Activated CD4-positive, alpha-beta T cell treated with anti-CD3 and anti-CD28 coated beads, Interleukin-2, Interleukin-6, amounts not matched to agents 100 ng/mL and 50 ng/mL, durations not matched to agents 16 hours and 8 hours (primary cell): ENCODE measurements at regions not wholly inside any gene's neighbourhood (a gene's known extent, or its start where the extent isn't known, plus 50 kb on each side); places are given as distances from the start of the nearest gene placed in this dataset.
A peak's percentile ranks its signal among the peaks of the same experiment; 100 is the strongest.

Source experiments
- DNase-seq: peaks from one replicate; pipeline ENCODE4 v3.0.0-alpha.2; 2020

DNA sequence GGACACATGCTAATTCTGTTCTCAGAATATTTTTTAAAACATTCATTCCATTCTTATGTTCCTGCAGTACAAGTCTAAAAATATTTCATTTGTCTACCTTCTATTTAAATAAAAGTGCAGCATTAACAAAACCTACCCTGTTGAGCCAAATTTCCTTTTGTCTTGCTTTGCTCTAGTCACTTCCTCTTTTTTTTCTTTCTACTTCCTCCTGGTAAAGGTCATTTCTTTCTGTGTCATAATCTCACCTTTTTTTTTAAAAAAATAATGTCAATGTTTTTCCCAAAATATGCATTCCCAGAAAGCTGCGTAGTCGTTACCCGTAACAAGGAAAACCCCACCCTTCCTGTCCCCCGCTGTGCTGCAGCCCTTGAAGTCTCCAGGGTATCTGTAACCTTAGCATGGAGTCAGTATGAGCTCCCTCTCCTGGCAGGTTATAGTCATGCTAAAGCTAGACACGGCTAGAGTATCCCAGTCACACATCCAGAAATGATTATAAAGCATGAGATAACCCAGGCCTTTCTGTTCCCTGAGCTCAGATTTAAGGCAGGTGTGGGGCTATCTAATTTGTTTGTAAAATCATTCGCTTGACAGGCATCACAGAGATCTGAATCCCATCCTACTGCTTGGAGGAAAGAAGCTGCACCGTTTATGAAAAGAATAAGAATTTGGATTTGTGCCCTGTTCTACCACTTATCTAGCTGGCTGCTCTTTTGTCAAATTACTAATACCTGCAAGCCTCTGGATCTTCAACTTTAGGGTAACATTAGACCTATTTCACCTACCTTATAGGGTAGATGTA lies 51.1 kb upstream of the EED start:
- DNase-seq: peak; percentile 88

DNA sequence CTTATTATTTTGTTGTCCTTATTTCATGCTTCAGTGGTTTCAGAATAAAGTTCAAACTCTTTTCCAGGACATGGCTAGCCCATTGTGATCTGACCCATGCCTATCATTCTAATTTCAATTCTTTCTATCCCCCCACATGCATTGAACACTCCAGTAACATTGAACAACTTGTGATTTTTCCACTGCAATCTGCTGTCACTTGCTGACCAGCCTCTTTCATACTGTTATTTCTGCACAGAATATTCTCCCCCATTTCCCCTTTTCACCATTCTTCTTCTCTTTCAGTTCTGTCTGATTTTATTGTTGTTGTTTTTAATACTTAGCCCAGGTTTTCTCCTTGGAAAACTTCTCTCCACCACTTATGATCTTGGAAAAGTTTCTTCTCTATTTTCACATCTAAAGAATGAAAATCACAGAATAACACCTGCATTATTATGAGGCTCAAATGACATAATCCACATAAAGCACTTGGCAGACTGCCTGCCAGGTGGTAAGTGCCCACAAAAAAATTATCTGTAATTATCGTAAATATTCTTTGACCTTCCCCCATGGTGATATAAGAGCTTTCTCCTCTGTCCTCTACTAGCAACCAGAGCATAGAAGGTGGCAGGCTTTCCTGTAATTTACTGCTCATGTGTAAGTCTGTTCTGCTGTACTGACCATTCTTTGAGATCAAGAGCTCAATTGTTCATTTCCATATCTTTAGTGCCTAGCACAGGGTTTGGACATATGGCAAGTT lies 51.9 kb upstream of the EED start:
- DNase-seq: no peak

DNA sequence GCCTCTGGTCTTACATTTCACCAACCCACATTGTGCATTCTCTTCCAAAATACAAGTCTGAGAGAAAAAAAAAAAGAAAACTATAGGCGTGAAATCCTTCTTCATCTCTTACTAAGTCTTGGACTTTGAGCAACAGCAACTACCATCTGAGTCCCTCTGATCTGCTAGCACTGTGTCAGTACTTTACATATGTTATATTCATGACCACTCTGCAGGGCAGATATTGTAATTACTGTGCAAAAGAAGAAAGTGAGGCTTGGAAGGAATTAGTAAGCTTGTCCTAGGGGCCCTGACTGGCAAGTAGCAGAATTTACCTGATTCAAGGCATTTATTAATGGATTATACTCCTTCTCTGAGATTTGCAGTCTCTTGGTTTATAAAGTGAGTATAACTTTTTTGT lies 52.7 kb upstream of the EED start:
- DNase-seq: no peak

DNA sequence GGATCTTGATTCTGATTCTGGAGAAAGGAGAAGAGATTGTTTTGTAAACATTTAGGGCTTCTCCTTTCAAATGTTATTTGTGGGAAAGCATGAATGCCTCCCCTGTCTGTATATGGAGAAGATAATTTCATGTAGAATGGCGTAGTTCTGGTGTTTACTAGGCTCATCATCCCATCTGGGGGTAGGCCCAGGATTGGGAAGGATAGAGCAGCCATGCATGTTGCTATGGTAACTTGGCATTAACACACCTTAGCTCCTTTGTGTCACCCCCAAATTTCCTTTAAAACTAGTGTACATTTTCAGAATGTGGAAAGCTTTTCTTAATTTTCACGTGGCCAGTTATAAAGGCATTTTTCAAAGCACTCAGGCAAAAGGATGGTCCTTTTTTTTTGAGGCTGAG lies 57.5 kb upstream of the EED start:
- DNase-seq: no peak

DNA sequence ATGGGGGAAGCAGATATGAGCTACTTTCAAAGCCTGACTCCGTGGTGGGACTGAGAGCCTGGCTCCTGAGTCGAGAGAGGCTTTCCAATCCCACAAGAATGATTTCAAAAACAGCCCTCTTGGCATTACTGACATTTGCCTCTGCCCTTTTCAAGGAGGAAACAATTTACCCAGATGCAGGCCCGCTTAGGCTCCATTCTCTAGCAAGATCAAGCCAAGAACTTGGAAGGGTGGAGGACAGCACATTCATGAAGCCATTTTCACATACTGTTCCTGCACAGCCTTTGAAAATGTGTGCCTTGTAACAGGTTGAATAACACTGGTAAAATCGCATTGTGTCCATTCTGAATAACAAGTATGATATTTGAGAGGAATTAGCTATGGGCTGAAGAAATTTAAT lies 58.2 kb upstream of the EED start:
- no peak for DNase-seq

DNA sequence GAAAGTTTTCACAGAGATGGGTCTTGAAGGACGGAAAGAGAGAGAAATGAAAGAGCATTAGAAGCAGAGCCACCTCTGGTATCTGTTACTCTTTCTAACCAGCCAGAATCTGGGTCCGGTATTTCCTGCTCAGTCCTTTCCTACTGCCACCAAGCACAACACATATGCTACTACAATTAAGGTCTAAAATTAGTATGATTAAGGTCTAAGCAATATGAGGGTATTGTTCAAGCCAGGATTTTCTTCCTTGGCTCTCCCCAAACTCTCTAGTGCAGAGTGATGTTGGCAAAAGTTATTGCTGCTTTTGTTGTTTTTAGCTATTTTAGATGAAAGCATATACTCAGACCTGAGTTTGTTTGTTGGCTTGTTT lies 59.2 kb upstream of the EED start:
- no peak for DNase-seq

DNA sequence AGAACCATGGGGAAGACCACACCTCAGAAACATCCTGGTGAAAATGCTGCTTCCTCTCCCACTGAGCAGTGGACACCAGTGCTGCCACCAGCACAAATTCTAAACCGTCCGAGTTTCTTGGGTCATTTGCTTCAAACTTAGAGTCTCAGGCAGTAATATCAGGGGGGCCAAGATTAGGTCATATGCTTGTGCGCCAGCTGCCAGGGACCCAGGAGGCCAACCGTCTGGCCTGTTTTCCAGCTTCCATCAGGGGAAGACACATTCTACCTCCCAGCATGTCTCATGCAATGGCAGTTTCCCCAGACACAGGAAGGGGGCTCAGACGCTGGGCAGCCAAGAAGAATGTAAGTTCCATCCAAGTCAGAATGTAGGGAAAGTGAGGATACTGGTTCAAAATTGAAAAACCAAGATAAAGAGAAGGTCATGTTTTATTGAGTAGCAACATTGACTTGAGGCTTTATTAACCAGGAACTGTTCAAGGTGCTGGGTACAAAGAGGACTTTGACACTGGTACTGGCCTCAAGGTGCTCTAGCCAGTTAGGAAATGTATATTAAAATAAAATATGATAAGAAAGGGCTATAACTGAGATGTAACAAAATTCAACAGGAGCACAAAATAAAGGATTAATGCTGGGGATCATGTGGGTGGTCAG lies 59.7 kb upstream of the EED start:
- no peak for DNase-seq

DNA sequence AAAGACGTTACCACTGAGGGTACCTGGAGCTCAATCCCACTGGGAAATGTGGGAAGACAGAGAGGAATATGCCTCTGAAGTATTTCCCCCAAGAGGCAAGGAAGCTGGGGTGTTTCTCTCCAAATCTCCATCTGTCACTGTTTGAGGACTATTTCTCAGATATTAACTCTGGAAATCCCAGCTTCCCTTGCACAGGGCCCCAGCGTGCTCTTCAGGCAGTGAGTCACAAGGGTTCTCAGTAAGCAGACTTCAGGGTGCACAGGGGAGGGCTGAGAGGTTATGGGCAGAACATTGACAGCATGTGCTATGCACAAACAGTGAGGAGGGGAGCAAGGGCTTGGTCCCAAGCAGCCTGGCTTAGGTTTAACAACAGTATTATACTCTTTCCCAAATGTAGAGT lies 60.9 kb upstream of the EED start:
- DNase-seq: peak; percentile 68

DNA sequence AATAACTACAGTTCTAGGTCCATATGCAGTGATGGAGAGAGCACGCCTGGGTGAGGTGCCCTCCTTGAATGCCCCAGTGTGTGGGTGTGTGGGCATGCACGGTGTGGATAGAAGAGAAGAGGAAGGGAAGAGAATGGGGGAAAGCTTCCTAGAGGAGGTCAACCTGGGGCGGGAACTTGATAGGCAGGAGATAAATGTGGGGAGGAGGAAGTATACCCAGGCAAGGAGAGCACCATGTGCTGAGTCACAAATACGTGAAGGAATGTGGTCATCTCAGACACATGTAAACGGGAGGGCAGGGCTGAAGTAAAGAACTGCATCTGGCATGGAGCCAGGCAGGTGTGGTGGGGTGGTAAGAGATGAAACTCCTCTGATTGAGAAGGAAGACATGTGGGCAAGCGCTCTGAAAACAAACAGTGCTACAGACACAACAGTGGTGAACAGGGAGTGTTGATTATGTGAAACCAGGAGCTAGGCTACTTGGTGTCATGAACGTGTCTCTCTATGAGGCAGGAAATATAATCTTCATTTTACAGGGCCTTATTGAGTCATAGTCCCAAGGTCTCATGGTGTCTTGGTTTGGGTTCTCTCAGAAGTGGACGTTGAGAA lies 61.5 kb upstream of the EED start:
- peak; percentile 82 for DNase-seq

DNA sequence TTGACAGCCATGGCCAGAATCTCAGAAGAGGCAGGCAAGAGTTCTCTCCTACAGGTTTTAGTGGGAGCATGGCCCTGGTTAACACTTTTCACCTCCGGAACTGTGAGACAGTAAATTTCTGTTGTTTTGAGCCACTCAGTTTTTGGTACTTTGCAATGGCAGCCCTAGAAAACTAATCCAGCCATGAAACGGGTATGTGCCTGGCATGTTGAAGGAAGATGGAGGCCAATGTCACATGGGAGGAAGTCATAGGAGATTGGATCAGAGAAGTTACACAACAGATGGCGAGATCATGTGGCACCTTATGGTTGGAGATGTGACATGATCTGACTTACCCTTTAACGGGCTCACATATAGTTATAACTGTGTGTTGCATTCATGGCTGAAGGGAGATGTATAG lies 63.2 kb upstream of the EED start:
- DNase-seq: no peak

DNA sequence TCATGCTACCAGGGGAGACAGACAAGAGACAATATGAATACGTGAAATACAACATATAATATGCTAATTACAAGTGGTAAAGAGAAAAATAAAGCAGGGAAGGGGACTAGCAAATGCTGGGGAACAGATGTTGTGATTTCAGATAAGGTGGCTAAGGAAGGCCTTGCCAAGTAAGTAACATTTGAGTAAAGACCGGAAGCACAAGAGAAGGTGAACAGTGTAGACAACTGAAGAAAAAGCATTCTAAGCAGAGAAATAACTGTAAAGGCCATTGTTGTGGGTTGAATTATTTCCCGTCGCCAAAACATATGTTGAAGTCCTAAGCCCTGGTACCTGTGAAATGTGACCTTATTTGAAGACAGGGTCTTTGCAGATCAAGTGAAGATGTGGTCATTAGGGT lies 63.7 kb upstream of the EED start:
- DNase-seq: no peak

DNA sequence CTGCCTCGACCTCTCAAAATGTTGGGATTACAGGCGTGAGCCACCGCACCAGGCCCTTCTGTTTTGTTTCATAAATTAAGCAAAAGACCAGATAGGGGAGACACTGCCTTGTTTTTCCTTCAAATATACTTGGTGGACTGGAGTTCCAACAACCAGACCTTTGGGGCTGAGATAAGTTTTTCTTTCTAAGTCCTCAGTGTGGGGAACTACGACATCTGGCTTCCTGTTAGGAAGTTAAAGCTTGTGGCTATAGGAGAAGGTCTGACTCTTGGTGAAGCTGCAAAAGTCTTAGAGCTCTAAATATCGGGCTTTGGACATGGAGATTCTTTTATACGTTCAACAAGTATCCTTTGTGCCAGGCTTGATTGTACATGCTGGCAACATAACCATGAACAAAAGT lies 64.1 kb upstream of the EED start:
- no peak for DNase-seq

DNA sequence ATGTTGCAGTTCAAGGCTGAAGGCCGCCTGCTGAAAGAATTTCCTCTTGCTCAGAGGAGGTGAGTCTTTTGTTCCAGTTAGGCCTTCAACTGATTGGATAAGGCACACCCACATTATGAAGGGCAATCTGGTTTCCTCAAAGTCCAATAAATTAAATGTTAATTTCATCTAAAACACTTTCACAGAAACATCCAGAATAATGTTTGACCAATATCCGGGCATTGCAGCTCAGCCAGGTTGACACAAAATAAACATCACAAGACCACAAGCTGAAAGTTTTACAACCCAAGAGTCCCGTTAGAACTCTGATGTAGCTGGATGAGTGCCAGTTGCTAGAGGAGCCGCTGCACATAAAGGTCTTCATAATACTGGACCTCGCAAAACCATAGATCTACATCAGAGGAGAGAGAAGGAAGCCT lies 64.9 kb upstream of the EED start:
- DNase-seq: no peak

DNA sequence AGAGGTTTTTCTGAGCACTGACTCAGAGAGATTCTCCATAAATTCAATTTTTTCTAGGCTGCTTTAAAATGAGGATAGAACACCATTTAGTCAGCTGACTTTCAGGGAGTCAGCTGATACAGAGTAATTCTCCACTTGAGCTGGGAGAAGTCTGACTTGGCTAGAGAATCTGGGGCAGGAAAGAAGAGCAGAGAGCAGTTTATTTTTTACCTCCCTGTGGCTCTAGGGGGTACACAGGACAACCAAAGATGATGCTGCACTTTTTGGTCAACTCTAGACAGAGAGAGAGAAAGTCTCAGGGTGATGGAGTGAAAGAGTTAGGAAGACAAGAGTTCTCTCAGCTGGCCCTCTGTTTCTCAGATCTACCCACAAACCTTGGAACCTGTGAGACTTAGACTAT lies 67.3 kb upstream of the EED start:
- DNase-seq: no peak

DNA sequence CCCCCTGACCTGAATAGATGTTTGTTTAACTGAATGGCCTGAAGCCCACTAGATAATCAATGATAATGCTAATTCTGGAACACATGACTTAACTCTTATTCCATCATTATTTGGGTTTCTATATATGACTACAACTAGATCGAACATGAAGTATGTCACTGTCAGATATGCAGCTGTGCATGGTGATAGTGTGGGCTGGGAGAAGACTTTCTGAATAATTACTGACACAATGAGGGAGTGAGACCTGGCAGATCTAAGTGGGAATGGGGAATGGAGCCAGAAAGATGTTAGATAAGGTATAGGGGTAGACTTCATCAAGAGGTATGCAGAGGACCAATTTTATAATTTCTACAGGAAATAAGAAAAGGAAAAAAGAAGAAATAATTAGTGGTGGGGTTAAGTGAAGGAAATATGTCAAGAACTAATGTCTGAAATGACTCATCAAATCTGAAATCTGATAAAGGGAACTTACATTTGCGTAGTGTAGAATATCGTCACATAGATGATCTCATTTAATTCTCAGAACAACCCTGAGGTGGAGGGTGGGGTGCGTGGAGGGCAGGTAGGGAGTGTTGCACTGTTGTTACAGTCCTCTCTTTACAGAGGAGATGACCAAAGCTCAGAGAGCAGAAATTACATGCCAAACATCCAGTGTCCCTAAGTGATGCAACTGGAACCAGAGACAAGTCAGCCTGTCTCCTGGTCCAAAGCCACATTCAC lies 68.2 kb upstream of the EED start:
- peak; percentile 81 for DNase-seq

DNA sequence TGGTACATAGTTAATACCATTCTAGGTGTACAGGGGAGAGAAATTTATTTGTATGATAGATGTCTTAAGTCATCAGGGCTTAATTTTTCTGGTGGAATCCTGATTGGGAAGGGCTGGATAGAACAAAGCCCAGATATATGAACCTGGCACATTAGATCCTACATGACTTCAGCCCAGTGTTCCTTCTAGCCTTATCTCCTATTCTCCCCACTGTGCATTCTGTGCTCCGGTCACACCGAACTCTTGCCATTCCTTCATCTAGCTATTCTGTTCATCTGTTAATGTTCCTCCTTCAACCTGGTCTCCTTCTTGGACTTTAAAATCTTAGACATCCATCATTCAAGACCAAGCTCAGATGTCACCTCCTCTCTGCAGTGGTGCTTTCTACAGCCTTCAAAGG lies 68.9 kb upstream of the EED start:
- no peak for DNase-seq

DNA sequence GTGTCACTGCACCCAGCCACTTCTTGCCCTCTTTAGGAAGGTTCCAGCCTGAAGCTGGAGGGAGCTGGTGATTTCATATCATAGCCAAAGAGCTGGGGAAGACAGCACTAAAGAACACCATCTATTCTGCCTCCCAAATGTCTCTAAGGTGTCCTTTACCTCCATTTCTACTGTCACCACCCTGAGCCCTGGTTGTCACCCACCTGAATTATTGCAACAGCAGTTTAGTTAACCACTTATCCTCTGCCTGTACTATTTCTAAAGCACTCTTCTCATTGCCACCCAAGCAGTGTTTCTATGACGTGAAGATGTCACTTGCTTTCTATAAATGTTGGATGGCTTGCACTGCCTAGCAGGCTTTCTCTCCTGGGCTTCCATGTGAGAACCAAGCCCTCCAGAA lies 69.4 kb upstream of the EED start:
- DNase-seq: no peak

DNA sequence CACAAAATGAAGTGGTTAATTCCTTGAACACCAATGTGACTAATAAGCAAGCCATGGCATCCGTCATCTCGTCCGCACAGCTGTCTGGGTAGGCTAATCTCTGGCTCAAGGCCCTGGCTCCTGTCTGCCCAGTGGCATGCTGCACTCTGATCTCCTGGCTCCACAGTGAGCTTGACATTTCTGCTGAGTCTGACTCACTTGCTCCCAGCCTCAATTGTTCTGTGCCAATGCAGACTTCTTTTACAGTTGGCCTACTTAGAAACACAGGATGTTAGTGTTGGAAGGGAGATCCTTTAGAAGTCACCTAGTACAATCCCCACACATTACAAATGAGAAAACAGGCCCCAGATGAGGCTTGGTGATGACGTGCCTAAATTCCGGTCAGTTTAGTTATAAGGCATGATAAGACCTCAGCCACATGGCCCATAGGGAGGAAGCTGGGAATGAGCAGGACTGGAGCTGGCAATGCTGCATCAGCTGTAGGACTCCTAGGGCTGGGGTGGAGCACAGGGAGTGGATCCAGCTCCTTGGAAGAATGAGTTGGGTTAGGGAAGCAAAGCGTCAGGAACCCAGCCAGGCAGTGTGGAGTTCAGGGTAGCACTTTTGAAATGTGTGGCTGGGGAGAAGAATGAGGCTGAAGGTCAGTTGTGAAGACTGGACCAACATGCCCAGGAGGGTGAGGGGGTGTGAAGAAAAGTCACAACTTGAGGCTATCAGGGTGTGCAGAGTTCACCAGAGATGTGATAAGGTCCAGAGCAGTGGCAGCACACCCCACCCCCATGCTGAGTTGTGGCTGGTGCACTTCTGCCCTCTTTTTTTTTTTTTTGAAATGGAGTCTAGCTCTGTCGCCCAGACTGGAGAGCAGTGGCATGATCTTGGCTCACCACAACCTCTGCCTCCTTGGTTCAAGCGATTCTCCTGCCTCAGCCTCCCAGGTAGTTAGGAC lies 70.2 kb upstream of the EED start:
- DNase-seq: no peak

DNA sequence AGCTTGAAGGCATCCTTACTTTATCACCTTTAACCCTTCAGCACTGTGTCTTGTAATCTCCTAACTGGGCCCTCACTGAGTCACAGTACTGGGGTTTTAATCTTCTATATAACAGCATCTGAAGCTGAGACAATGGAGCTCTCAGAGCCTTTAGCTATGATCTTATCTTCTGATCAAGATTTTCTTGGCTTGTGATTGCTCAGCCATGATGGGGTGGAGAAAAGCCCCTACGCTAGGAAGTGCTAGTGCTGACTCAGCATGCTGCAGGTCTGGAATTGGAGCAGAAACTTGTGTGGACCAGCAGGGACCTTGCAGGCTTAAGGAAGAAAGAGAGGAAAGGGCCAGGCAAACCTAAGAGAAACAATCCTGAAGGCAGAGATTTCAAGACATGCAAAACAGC lies 71.7 kb upstream of the EED start:
- peak; percentile 22 for DNase-seq

DNA sequence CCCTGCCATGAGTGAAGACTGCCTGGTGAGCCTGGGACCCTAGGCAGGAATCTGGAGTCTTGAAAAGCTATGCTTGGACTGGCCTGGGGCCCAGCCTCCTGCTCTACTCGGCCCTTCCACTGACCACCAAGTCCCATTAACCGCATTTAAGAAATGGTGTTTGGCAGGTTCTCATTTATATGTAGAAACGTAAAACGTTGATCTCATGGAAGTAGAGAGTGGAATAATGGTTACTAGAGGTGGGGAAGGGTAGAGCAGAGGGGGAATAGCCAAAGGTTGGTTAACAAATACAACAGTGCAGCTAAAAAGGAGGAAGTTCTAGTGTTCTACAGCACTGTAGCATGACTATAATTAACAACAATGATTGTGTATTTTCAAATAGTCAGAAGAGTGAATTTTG lies 72.9 kb upstream of the EED start:
- no peak for DNase-seq

DNA sequence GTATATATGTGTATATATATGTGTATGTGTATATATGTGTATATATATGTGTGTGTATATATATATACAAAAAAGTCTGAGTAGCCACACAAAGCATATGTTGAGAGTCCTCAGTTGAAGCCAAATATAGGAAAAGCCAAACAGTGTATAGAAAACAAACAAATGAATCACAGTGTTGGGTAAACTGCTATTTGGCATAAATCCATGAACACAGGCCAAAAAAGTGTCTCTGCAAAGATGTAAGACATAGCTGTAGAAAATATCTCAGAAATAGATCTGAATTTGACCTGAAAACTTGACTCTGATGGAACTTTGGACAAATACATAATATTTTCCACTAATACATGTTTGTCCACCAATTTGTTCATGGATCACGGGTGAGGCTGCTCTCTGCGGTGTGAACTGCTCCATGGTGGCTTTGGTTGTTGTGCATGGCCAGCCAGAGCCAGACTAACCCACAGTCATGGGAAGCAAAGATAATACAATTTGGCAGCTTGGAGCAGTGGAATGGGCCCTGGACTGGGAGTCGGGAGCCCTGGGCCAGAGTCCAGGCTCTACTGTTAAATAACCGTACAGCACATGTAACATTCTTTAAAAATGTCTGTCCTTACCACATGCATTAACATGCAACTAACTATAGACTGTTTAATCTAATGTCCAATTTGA lies 76.9 kb upstream of the EED start:
- no peak for DNase-seq
